Lung microvascular endothelial cell (primary cell): ENCODE measurements at regions not wholly inside any gene's neighbourhood (a gene's known extent, or its start where the extent isn't known, plus 50 kb on each side); places are given as distances from the start of the nearest gene placed in this dataset.

Experiments used
- DNase-seq, 2 donors: peaks; one replicate each; pipeline versions ENCODE4 v3.0.0 to v3.0.0-alpha.2; 2010; ENCODE audit warnings: low read depth in 2 of 2

DNA sequence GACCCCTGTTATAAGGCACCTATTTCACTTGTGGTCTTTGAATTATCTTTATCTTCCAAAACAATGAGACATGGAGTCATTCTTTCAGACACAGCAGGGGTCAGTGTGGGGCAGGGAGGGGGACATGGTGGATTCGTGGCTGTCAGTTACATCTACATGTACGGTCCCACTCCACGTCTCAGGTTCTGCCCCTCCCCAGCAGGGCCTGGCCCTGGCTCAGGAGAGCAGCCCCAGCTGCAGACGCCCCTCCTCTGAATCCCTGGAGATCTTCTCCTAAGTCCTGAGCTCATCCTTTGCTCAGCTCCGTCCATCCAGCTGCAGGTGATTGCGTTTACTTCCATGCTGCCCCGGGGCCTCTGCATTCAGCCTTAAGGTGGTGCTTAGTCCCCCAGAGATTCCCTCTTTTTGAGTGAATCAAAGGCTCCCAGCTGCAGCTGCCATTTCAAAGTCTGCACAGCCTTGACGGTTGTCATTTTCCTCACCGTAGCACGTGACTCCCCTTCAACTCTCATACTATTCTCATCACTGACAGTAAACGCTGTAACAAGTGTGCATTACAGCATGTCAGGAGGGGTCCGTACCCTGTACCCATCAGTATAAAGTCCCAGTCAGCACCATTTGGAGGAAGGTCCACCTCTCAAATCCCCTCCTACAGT, 113.4 kb upstream of the TCERG1L start:
- DNase-seq: no peak

DNA sequence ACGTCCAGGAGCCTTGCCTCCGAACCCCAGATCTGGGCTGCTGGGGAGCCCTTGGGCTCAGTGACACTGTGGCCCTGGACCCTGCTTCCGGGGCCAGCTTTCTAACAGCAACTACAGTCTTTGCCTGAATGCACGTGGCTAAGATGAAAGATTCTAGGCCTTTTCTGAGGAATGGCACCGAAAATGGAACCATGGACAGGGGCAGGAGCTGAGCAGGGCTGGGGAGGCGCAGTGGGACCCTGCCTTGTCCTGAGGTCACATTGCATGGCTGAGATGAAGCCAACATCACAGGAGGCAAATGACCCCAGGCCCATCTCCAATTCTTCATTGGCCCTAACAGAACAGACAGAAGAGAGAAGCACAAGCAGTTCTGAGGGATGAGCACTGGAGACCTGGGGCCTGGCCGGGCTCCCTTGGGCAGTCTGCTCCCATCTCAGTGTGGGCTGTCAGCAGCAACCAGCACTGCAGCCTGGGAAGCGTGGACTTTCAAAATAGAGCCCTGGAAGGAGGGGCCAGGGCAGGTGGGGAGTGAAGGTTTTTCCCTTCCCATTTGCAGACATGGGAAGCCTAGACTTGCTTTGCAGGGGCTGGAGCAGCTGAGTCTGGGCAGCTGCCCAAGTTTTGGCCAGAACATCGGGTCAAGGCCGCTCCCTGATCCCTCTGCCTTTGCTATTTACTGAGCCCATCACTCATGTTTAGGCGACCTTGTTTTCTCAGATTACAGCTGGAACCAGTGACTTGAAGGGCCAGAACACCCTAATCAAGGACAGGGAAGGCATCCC, 114.4 kb upstream of the TCERG1L start:
- DNase-seq: no peak

DNA sequence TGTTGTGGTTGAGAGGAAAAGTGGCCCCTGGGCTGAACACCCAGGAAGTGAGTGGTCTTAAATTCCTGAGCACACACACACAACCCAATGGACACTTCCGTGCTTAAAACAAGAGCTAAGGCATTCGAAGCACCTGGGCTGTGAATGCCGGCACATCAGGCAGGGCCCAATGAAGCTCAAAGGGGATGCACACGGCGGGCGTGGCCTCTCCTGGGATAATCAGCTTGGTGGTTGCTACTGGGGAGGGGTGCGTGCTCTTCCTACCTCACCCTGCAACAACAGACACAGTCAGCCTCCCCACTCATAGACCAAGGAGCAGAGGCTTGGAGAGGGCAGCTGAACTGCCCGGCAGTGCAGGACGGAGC, 115.0 kb upstream of the TCERG1L start:
- no peak for DNase-seq

DNA sequence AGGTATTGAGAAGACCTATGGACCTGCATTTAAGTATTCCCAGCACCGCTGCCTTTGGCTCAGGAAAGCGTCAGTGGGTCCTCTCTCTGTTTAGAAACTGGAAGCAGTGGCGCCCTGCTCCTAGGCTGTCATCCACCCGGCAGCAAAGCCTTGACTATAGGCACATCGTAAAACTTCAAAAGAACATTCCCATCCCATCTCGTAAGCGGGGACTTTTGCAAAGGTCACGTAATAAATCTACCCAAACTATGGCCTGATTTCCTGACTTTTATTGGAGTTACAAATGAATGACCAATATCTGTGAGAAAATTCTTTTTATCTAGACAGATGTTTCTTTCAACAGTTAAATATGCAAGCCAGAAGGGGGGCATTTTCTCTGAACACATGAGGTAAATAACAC, 115.8 kb upstream of the TCERG1L start:
- DNase-seq: no peak

DNA sequence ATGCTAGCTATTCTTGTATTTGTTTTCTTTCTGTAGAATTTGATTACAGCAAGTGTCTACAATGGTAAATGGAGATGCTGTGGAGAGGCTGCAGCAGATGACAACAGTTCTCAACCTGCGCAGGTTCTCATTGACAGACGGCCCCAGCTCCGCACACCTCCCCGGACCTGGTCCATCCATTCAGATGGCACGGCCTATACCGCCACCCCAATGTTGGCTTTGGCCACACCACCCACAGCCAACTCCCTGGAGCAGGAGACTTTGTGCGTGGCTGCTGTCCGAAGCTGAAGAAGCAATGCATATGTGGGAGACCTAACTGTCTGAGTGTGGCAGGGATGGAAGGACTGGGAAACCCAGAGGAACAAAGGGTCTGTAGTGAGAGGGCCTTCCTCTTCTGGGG, 116.4 kb upstream of the TCERG1L start:
- no peak for DNase-seq

DNA sequence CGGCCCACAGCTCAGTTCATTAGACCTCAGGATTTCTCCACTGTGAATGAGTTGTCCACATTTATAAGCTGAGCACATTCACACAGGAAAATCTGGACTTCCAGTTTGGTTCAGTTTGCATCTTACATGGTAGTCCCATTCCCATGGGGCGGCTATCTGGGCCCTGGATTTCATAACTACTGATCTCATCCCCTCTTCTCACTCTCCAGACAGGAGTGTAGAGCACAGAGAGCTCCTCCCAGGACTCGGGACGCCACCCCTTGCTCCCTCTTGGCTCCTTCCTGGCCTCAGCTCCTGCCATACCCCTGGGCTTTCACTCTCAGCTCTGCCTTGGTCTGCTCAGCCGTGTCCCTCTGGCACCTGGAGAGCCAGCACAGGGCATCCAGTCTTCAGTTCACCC, 117.6 kb upstream of the TCERG1L start:
- DNase-seq: no peak

DNA sequence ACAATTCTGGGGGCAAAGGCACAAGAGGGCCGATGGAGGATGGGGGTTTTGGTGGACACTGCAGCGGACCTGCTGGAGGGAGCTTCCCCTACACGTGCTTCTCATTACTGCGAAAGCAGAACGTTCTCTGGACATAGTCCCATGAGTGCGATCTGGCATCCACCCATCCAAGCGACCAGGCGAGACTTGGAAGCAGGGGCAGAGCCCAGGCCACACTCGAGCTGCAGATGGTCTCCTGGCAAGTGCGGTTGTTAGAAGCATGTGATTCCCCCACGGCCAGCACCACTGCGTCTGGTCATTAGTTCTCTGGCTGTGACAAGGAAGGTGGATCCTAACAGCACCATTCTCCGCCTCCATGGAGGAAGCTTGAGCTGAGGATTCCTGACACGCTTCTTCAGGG, 118.4 kb upstream of the TCERG1L start:
- DNase-seq: no peak

DNA sequence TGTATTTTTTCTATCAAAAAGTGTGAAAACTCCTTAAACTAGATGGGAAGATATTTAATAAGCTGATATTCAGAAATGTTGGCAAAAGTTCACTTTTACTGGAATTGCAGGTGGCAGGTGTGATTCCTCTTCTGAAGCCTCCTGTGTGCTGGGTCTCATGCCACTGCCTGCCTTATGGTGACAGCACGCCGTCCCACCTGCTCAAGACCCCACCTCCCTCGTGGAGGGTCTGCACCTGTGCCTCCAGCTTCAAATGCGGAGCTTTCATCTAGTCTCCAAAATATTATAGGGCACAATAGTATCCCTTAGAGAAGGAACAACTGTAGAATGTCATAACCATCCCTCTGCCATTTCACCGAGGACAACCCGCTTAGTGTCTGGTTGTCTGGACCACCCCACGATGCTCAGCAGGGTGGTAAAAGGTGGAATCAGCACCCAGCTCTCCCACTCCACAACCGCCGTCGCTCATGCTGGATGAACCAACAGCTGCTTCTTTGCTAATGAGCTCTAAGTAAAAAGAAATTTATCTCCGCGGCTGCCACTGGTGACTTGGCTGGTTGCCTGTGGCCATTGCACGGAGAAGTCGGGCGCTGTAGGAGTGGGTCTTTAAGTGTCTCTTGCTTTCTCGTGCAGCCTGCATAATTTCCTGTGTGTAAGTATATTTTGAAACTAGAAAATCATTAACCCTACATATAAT, 119.3 kb upstream of the TCERG1L start:
- DNase-seq: no peak

DNA sequence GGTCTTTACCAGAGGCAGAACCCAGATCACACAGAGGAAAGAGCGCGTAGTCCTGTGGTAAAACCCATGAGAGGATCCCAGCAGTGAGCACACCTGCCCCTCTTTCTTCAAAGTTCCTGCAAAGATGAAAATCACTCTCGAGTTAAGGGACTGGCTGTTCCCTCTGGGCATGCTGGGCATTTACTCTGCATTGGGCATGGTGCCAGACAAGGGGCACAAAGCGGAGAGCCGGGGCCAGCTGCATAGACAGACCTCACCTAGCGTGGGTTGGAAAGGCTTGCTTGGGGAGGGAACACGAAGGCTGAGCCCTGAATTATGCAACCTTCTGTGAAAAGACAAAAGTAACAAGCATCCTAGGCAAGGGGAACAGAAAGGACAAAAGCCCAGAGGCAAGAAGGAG, 120.0 kb upstream of the TCERG1L start:
- no peak for DNase-seq

DNA sequence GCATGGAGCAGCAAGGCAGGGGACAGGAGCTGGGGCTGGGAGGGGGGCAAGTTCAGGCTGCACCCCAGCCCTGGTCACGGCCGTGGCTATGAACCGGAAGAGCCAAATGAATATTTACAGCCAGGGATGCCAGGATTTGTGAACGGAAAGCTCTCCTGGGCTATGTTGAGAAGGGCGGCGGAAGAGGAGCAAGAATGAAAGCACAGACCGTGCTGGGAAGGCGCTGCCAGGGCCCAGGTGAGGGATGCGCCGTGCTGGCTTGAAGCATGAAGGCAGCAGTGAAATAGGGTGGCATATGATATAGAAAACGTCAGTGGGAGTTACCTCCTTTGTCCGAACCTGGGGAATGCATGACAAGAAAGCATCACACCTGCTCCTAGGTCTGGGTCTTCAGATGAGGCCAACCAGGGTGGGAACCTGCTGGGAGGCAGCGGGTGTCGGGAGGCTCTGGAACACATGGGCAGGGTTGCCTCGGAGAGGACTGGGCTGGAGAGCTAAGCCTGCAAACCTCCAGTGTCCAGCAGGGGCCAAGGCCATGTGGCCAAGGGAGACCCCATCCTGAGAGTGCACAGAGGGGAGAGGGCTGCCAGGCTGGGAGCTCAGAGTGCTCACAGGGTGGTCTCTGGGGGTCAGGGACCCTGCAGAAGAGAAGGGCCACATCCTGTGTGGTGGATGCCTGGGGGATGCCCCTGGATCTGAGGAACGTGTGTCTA, 120.6 kb upstream of the TCERG1L start:
- no peak for DNase-seq

DNA sequence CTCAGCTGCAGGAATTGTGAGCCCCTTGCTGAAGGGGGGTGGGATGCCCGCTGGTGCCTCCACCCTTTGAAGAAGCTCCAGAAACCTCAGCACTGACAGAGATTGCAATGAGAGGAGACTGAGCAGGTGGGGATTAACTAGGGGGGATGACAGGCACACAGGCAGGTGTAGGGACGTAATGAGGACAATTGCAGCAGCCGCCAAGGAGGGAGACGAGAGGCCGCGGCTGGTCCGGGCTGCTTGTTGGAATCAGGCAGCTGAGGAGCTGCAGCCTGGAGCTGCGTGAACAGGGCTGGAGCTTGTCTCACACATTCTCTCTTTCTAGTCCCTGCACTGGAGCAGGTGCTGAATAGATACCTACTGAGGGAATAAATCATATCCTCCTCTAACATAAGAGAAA, 122.0 kb upstream of the TCERG1L start:
- no peak for DNase-seq

DNA sequence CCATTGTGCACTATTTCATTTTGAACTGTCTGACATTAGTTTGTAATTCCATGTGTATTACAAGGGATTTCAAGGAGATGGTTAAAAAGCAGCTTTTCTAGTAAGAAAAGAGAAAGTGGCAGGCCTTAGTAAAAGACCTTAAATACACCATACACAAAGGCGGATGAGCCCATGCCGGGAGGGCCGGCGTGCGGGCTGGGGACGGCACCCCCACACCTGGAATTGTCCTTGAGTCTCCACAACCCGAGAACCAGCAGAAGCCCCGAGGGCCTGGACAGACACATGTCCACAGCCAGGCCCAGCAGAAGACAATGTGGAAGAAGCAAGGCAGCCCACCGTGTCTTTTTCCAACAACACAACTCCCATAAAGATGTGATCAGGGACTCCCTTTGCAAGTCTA, 123.7 kb upstream of the TCERG1L start:
- DNase-seq: no peak

DNA sequence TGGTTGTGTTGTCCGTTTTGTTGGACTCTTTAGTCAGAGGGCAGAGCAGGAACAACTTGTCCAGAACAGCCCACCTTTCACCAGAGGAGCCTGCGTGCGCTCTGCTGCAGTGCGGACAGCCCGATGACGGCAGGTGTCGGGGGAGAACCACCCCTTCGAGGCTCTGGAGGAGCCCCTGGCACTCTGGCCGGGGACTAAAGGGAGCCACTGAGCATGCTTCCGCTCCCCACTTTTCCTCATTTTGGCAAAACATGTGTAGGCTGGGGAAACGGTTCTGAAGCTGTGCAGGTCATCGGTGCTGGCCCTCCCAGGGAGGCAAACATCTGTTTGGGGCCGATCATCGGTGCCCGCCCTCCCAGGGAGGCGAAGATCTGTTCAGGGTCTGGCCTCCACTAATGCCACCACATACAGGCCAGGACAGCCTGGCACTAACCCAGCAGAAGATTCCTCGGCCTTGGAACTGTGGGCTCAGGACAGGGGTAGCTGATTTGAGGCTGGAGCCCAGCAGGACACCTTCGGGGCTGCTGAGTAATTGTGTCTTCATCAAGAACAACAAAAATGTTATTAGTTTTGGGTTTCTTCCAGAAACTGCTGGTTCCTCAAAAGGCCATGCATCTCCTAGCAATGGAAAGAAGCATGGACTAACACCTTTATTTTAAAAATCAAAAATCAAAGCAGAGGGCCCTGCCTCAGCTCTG, 124.4 kb upstream of the TCERG1L start:
- no peak for DNase-seq

DNA sequence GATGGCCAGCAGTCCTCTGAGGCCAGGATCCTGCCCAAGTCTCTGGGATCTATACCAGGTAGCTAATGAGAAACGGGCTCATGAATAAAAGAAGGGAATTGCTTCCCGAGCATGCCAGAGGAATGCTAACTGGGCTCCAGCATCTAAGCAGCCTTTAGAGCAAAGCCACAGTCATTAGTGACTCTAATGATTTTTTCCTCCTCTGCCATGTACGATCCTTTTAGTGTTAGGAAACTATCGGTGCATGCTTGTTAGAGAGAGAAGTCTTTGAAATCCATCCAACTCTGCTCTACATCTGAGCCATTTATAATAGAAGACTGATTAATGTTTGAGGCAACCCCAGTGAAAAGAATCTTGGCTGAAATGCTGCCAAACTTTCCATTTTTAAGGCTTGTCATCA, 124.9 kb upstream of the TCERG1L start:
- no peak for DNase-seq

DNA sequence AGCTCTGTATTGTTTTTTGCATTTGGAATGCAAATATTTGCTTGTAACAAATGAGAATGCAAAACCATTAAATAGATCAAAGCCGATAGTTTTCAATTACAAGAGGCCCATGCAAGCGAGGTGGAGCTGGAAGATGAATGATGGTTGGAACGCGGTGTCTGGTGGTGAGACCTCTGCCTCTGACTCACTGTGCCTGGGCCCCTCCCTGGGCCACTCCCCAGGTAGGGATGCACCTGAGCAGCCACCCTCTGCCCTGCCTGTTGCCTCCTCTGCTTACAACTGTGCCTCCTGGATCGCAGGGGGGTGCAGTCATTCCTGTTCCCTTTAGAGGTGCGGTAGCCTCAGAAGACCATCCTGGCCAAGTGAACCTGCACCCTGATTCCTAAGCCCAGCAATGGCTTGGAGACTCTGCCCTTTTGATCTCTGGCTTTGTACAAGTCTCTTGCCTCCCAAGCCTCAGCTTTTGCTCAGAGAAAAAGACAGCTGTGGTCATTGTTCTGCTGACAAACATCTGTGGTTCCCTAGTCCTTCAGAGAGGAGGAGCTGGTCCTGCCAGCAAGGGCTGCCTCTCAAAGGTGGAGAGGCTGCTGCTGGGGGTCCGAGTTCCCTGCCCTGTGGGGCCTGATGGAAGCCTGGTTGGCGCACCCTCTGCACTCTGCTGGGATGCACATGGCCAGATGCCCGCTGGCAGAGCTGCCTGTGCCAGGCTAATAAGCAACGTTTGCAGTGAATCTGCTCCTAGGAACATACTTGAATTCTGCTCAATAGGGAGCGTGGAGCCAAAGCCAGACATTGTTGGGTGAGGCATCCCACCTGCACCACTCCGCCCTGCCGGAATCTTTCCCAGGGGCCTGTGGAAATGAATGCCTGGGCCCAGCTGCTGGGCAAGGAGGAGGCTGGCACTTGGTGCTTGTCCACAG, 126.3 kb upstream of the TCERG1L start:
- DNase-seq: no peak

DNA sequence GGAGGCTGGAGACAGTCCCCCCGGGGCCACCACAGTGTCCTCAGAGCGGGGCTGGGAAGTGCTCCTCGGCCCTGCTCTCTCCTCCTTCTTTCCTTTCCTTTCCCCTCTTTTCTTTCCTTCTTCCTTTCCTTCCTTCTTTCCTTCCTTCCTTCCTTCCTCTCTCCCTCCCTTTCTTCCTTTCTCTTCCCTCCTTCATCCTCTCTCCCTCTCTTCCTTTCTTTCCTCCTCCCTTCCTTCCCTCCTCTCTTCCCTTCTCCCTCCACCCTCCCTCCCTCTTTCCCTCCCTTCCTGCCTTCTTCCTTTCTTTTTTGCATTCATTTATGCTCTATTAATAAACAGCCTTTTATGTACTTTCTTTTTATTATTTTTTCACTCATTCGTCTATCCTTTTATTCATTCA, 127.1 kb upstream of the TCERG1L start:
- no peak for DNase-seq

DNA sequence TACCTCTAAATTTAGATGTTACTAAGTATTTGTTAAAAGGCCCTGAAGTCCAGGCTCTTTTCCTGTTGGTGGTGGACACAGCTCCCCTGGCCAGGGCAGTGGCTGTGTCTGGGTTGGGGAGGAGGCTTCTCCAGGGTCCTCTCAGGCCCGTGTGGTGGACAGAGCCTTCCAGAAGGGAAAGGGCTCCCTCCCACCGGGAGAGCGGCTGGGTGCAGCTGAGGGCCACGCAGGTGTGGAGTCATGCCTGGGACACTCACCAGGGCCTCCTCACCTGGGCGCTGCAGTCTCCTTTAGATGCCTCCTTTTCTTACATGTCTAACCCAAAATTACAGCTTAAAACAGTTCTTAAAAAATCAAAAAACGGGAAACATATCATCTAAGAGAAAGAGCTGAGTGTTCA, 128.2 kb upstream of the TCERG1L start:
- DNase-seq: no peak

DNA sequence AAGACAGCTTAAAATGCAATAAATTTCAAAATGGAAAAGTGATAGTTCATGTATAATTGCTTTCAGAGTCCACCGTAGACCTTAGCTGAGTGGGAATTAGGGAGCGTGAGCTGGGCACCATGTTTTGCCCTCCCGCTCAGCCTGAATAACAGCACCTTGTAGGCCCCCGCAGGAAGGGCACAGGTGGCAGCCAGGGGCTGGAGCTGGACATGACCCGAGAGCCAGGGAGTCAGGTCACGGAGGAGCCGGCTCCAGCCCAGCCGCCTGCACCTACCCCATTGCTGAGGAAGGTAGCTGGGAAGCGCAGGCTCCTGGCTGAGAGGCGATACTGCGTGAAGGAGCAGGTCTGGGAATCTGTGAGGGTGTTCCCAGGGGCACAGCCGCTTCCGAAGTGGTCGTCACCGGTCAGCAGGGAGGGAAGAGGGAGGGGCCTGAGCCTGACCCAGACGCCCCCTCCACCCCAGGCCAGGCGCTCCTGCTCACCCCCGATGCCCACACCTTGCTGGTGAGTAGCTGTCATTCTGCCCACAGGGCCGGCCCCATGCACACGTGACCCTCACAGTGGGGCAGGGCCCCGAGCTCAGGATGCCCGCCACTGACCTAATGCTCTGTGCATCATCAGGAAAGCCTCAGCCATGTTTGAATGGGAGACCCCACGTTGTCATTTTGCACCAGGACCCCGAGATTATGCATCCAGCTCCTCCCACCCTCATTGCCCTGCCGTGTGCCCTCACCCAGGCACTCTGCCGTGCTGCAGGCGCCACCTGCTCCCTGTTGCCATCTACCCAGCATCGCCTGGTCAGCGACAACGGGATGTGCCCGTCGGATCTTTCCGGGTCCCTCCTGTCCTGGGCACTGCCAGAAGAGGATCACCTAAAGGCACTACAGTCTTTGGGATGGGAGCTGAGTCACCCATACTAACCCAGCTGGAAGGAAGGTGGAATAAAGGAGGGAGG, 129.2 kb upstream of the TCERG1L start:
- DNase-seq: no peak

DNA sequence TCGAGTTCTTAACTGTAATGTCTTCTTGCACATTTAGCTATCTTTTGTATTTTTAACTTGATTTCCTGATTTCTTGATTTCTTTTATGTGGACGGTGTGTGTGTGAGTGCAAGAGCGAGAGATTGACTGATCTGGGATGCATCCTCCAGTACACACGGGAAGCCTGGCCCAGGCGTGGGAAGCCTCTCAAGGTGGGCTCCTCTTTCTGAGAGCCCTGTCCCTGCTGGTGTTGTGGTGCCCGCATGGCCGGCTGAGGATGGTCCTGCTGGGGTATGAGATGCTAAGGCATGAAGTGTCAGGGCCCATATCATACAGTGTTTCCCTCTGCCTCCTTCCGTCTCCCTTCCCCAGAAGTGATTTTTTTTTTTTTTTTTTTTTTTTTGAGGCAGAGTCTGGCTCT, 130.8 kb upstream of the TCERG1L start:
- no peak for DNase-seq
